ENCODE measurements at regions not wholly inside any gene's neighbourhood (a gene's known extent, or its start where the extent isn't known, plus 50 kb on each side); places are given as distances from the start of the nearest gene placed in this dataset.
"Not testable (repeated sequence)": the region's sequence is repeated elsewhere in the genome, so short reads cannot be mapped to it uniquely, and the experiment has no call there.

GRCh38 chr2:47699533-47700215 lies 83.3 kb upstream of the MSH6 start:
- no TSS peak for BruUV-seq (replicated peaks)
- H3K9me3 ChIP-seq (replicated peaks; ENCODE audit: control insufficient read depth, insufficient read depth, low read length): no peaks in the 10 kb centered on the region
- ChIA-PET CTCF (interaction anchor here (1.4 to 1.8 kb wide), 2 partner anchors 9 to 262 kb away, joined by 3 to 6 read pairs; no protein-coding TSS in a partner anchor), POLR2A (no interaction called here)
- H3K27ac ChIP-seq (ENCODE audit: insufficient read depth, low read depth, low read length): no peak overlapping the region
- H3K4me3 ChIP-seq (replicated peaks in 1 of 3; ENCODE audit: insufficient read depth in 1 of 3, low read depth in 1 of 3, low read length in 3 of 3): no peak overlapping the region
- DNase-seq (ENCODE audit: low read depth, low spot score) (no peak), FAIRE-seq (peak; percentile 31)
- TF ChIP-seq JUN (IDR thresholded peaks at IDR 0.05; ENCODE audit: borderline replicate concordance, insufficient read depth, insufficient read length, low read depth) (no peak), FOS (IDR thresholded peaks at IDR 0.05; ENCODE audit: borderline replicate concordance, insufficient read depth, low read length) (no peak), EZH2 (IDR thresholded peaks at IDR 0.05; ENCODE audit: borderline replicate concordance, low read depth, low read length, severe bottlenecking) (no peak), MYC (IDR thresholded peaks at IDR 0.05; ENCODE audit: low read depth, low read length) (no peak), GATA2 (IDR thresholded peaks at IDR 0.05; ENCODE audit: insufficient read depth, insufficient read length, low read depth, low read length) (no peak), POLR2AphosphoS5 (IDR thresholded peaks at IDR 0.05; ENCODE audit: insufficient read depth, low read depth, low read length) (no peak), CTCF (IDR thresholded peaks at IDR 0.05; ENCODE audit: extremely low read depth in 1 of 2, insufficient read depth in 1 of 2, low read depth in 1 of 2, low read length in 2 of 2) (no peak), POLR2A (IDR thresholded peaks at IDR 0.05; ENCODE audit: low read depth, low read length) (no peak)
- TF ChIP-seq, protein P1, sequence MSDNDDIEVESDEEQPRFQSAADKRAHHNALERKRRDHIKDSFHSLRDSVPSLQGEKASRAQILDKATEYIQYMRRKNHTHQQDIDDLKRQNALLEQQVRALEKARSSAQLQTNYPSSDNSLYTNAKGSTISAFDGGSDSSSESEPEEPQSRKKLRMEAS (IDR thresholded peaks at IDR 0.05; ENCODE audit: insufficient read depth, insufficient read length): no peak
- no peak overlapping the region for H3K4me2 ChIP-seq (ENCODE audit: insufficient read depth, low read length)
- no peaks in the 10 kb centered on the region for H4K20me1 ChIP-seq (replicated peaks; ENCODE audit: control insufficient read depth, extremely low read depth, insufficient read depth, low read length)
- no peak overlapping the region for H3K9ac ChIP-seq (replicated peaks; ENCODE audit: extremely low read depth, insufficient read depth, low read length)
- peaks cover 6 to 16% of the 10 kb centered on the region in 2 experiments for H3K27me3 ChIP-seq (ENCODE audit: control insufficient read depth in 2 of 2, insufficient read depth in 2 of 2, low read length in 2 of 2)
- H2AFZ ChIP-seq (ENCODE audit: low read depth, low read length): no peak overlapping the region
- dilution Hi-C loops (cut with MboI; ENCODE audit: extremely low pct_ligation_motif_present, low sequenced_read_pairs) (no loop called here), intact Hi-C loops (cut with micrococcal nuclease) (no loop called here)
- no peaks in the 10 kb centered on the region for H3K79me2 ChIP-seq (ENCODE audit: control insufficient read depth, insufficient read depth, low read length)
- no peaks in the 10 kb centered on the region for H3K9me1 ChIP-seq (replicated peaks; ENCODE audit: control insufficient read depth, extremely low read depth, insufficient read depth, low read length)
- H3K4me1 ChIP-seq (ENCODE audit: control insufficient read depth, extremely low read depth, insufficient read depth, low read length): peaks cover 4% of the 10 kb centered on the region
- no peaks in the 10 kb centered on the region for H3K36me3 ChIP-seq (ENCODE audit: control insufficient read depth in 2 of 2, extremely low read depth in 1 of 2, insufficient read depth in 2 of 2, low read length in 2 of 2)

DNA sequence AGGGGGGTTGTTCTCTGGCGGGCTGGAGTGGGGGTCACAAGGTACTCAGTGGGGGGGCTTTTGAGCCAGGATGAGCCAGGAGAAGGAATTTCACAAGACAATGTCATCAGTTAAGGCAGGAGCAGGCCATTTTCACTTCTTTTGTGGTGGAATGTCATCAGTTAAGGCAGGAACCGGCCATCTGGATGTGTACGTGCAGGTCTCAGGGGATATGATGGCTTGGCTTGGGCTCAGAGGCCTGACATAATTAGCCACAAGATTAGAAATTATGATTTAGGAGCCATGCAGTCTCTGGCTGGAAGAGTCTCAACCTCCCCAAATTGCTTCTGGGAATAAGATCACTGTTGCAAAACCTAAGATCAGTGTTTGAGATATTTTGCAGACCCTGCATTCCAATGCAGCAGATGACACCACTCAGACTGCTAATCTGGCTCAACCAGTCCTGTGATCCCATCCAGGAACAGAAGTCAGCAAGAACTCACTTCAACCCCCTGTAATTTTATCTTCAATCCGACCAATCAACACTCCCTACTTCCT lies 84.4 kb upstream of the MSH6 start:
- FAIRE-seq; H3K9ac ChIP-seq (replicated peaks; ENCODE audit: extremely low read depth, insufficient read depth, low read length); H3K79me2 ChIP-seq (ENCODE audit: control insufficient read depth, insufficient read depth, low read length); H4K20me1 ChIP-seq (replicated peaks; ENCODE audit: control insufficient read depth, extremely low read depth, insufficient read depth, low read length); H3K27ac ChIP-seq (ENCODE audit: insufficient read depth, low read depth, low read length); H3K4me2 ChIP-seq (ENCODE audit: insufficient read depth, low read length); H3K4me1 ChIP-seq (ENCODE audit: control insufficient read depth, extremely low read depth, insufficient read depth, low read length); H3K9me1 ChIP-seq (replicated peaks; ENCODE audit: control insufficient read depth, extremely low read depth, insufficient read depth, low read length); BruUV-seq (replicated peaks); intact Hi-C loops (cut with micrococcal nuclease); dilution Hi-C loops (cut with MboI; ENCODE audit: extremely low pct_ligation_motif_present, low sequenced_read_pairs); H3K9me3 ChIP-seq (replicated peaks; ENCODE audit: control insufficient read depth, insufficient read depth, low read length); POLR2A ChIA-PET; DNase-seq (ENCODE audit: low read depth, low spot score); H3K36me3 ChIP-seq (ENCODE audit: control insufficient read depth in 2 of 2, extremely low read depth in 1 of 2, insufficient read depth in 2 of 2, low read length in 2 of 2); H3K4me3 ChIP-seq (replicated peaks in 1 of 3; ENCODE audit: insufficient read depth in 1 of 3, low read depth in 1 of 3, low read length in 3 of 3); H2AFZ ChIP-seq (ENCODE audit: low read depth, low read length): not testable (repeated sequence)
- H3K27me3 ChIP-seq (ENCODE audit: control insufficient read depth in 2 of 2, insufficient read depth in 2 of 2, low read length in 2 of 2): peaks cover 6 to 16% of the 10 kb centered on the region in 2 experiments
- CTCF ChIA-PET: interaction anchor here (1.0 kb wide), 1 partner anchor 261 kb away, joined by 4 read pairs; no protein-coding TSS in a partner anchor
